ENCODE measurements at regions not wholly inside any gene's neighbourhood (a gene's known extent, or its start where the extent isn't known, plus 50 kb on each side); places are given as distances from the start of the nearest gene placed in this dataset.

- no TSS peak for BruUV-seq (replicated peaks)
- no peaks in the 10 kb centered on the region for H3K9me3 ChIP-seq (replicated peaks; ENCODE audit: control insufficient read depth, insufficient read depth, low read length)
- ATAC-seq (no peak), DNase-seq (ENCODE audit: low read depth, low spot score) (no peak), FAIRE-seq (no peak)
- no peak overlapping the region for H2AFZ ChIP-seq (ENCODE audit: control insufficient read depth, low read depth, low read length)
- no peaks in the 10 kb centered on the region for H3K27me3 ChIP-seq (replicated peaks in 1 of 2; ENCODE audit: control insufficient read depth in 2 of 2, insufficient read depth in 2 of 2, low read length in 1 of 2)
- intact Hi-C loops (cut with micrococcal nuclease; ENCODE audit: unreplicated experiment), result no loop called here
- H3K36me3 ChIP-seq (ENCODE audit: control insufficient read depth in 2 of 2, insufficient read depth in 2 of 2, low read length in 1 of 2), result no peaks in the 10 kb centered on the region
- H3K4me3 ChIP-seq, result no peak overlapping the region
- no peaks in the 10 kb centered on the region for H3K4me1 ChIP-seq (ENCODE audit: control insufficient read depth, insufficient read depth, low read length)
- SMC1A ChIA-PET (ENCODE audit: uncharacterized antibody, unreplicated experiment), result interaction anchor here (1.7 kb wide), 1 partner anchor 16 kb away, joined by 5 read pairs; no protein-coding TSS in a partner anchor
- H3K9ac ChIP-seq (ENCODE audit: control insufficient read depth, insufficient read depth, low read length), result no peak overlapping the region
- in situ Hi-C loops (cut with MboI), result no loop called here
- H4K20me1 ChIP-seq (ENCODE audit: control insufficient read depth, insufficient read depth), result no peaks in the 10 kb centered on the region
- RAD21 ChIA-PET (ENCODE audit: unreplicated experiment), result interaction anchor here (1.1 kb wide), 1 partner anchor 288 kb away, joined by 3 read pairs; no protein-coding TSS in a partner anchor
- TF ChIP-seq MYC (IDR thresholded peaks at IDR 0.05; ENCODE audit: insufficient read depth, insufficient read length, insufficient replicate concordance, low read length, severe bottlenecking) (no peak), ZNF384 (IDR thresholded peaks at IDR 0.05; ENCODE audit: borderline replicate concordance, low read depth, low read length) (no peak), NFXL1 (IDR thresholded peaks at IDR 0.05; ENCODE audit: borderline replicate concordance) (no peak), JUNB (IDR thresholded peaks at IDR 0.05) (no peak), SUZ12 (IDR thresholded peaks at IDR 0.05; ENCODE audit: unreplicated experiment) (no peak), EZH2 (IDR thresholded peaks at IDR 0.05; ENCODE audit: borderline replicate concordance, control insufficient read depth, low read depth, low read length) (no peak), PAX5 (IDR thresholded peaks at IDR 0.05; ENCODE audit: borderline replicate concordance, low read depth, low read length) (no peak)
- H3K27ac ChIP-seq (ENCODE audit: control insufficient read depth, insufficient read depth), result no peak overlapping the region
- POLR2A ChIA-PET, result no interaction called here
- CTCF ChIA-PET, result no interaction called here
- no peak overlapping the region for H3K4me2 ChIP-seq (ENCODE audit: control insufficient read depth, insufficient read depth)
- H3K79me2 ChIP-seq (ENCODE audit: control insufficient read depth, insufficient read depth, low read length), result no peaks in the 10 kb centered on the region
Measured at GRCh38 chr4:136414981-136415380, 1117.3 kb downstream of the PCDH18 start.

GRCh38 chr4:136412708-136413107 is 1119.6 kb downstream of the PCDH18 start:
- ChIA-PET CTCF (no interaction called here), SMC1A (ENCODE audit: uncharacterized antibody, unreplicated experiment) (interaction anchor here (1.5 kb wide), 1 partner anchor 15 kb away, joined by 3 read pairs; no protein-coding TSS in a partner anchor), POLR2A (no interaction called here), RAD21 (ENCODE audit: unreplicated experiment) (no interaction called here)
- FAIRE-seq, result no peak
- in situ Hi-C loops (cut with MboI), result no loop called here
- Histone ChIP-seq H3K9me3 (replicated peaks; ENCODE audit: control insufficient read depth, insufficient read depth, low read length) (no peaks in the 10 kb centered on the region), H3K4me2 (ENCODE audit: control insufficient read depth, insufficient read depth) (no peak overlapping the region), H3K9ac (ENCODE audit: control insufficient read depth, insufficient read depth, low read length) (no peak overlapping the region), H3K79me2 (ENCODE audit: control insufficient read depth, insufficient read depth, low read length) (no peaks in the 10 kb centered on the region), H4K20me1 (ENCODE audit: control insufficient read depth, insufficient read depth) (no peaks in the 10 kb centered on the region), H3K4me1 (ENCODE audit: control insufficient read depth, insufficient read depth, low read length) (no peaks in the 10 kb centered on the region), H2AFZ (ENCODE audit: control insufficient read depth, low read depth, low read length) (no peak overlapping the region), H3K36me3 (ENCODE audit: control insufficient read depth in 2 of 2, insufficient read depth in 2 of 2, low read length in 1 of 2) (no peaks in the 10 kb centered on the region), H3K27me3 (replicated peaks in 1 of 2; ENCODE audit: control insufficient read depth in 2 of 2, insufficient read depth in 2 of 2, low read length in 1 of 2) (no peaks in the 10 kb centered on the region), H3K4me3 (no peak overlapping the region), H3K27ac (ENCODE audit: control insufficient read depth, insufficient read depth) (no peak overlapping the region)
- WGBS (ENCODE audit: insufficient coverage, insufficient replicate concordance, low lambda C conversion rate, missing lambda C conversion rate), result 48% methylated on average over 2 of the region's 2 CpGs
- no TSS peak for BruUV-seq (replicated peaks)
- intact Hi-C loops (cut with micrococcal nuclease; ENCODE audit: unreplicated experiment), result no loop called here
- no peak for ATAC-seq
- DNase-seq (ENCODE audit: low read depth, low spot score), result no peak
- TF ChIP-seq NFYB (IDR thresholded peaks at IDR 0.05; ENCODE audit: insufficient read depth, low read depth, low read length) (no peak), RELB (IDR thresholded peaks at IDR 0.05; ENCODE audit: low read depth) (no peak), RELA (IDR thresholded peaks at IDR 0.05; ENCODE audit: borderline replicate concordance, partially characterized antibody) (no peak), SMARCA5 (IDR thresholded peaks at IDR 0.05) (no peak), BCLAF1 (IDR thresholded peaks at IDR 0.05) (no peak), YY1 (IDR thresholded peaks at IDR 0.05; ENCODE audit: low read depth, low read length) (no peak)
